GM19240 (cell line): ENCODE measurements at regions not wholly inside any gene's neighbourhood (a gene's known extent, or its start where the extent isn't known, plus 50 kb on each side); places are given as distances from the start of the nearest gene placed in this dataset.

Experiments
- DNase-seq: peaks from one replicate; pipeline ENCODE4 v3.0.0; 2011; ENCODE audit warnings: low spot score; ENCODE audit not compliant: insufficient read length

DNA sequence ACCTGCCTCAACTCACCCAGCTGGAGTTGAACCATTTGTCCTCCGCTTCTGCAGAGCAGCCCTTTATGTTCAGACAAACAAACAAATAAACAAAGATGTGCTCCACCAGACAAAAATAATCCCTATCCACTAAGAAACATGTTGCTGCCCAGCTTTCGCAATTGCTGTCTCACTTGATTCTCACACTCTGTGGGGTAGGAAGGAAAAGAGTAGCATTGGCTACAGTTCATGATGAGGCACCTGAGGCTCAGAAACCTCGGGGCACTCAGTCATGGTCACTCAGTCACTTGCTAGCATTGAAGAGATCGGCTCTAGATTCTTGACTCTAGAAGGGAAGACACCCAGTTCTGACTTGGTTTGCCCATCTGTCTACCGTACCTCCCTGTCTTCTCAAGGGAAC is 88.0 kb upstream of the ZMIZ1 start:
- DNase-seq: no peak

DNA sequence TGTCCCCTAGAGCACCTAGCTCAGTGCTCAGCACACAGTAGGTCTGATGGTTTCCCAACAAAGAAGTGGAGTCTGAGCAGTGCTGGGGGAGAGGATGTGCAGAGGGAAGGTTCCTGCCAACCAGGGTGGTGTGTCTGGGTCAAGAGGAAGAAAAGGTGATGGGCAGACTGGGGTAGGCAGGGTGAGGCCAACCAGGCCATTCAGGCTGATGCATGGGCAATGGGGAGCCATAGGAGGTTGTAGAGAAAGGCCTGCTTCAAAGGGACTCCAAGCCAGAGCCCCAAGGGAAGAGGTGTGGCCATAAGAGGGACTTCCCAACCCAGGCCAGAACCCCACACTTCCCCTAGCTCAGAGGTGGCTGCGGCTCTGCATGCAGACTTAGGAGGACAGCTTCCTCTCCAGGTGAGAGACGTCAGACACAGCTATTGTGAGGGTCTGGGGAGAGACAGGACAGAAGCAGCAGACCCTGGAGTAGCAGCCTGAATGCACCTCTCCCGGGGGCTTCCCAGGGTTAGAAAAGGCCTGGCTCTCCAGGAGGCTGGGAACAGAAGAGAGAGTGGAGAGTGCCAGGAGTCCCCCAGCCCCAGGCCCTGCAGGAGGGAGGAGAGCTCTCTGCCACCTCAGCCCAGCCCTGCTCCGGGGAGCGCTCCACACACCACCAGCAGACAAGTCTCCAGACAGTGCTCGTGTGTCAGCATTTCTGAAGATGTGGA is 87.4 kb upstream of the ZMIZ1 start:
- no peak for DNase-seq

DNA sequence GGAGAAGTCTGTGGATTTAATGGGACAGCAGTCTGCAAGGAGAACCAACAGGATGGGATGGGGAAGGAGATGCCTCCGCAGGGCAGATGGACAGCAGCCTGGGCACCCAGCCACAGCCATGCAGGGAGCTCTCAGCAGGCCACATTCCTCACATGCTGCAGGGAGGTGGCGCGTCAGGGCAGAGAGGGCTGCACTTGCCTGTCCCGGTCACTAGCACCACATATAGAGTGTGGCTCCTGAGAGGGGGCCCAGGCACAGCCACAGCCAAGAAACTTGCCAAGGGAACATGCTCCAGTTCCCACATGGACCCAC is 86.8 kb upstream of the ZMIZ1 start:
- no peak for DNase-seq

DNA sequence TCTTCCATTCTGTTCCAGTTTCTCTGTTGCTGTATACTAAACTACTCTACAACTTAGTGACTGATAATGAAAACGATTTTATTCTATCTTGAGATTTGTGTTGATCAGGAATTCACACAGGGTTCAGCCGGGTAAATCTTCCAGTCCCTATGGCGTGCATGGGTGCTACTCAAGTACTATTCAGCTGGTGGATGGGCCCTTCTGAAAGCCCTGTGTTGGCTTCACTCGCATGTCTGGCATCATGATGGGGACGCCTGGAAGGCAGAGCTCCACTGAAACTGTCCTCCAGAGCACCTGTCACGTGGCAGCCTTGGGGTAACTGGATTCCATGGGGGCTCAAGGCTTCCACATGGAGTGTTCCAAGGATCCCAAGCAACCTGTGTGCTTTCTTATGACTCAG is 86.0 kb upstream of the ZMIZ1 start:
- no peak for DNase-seq

DNA sequence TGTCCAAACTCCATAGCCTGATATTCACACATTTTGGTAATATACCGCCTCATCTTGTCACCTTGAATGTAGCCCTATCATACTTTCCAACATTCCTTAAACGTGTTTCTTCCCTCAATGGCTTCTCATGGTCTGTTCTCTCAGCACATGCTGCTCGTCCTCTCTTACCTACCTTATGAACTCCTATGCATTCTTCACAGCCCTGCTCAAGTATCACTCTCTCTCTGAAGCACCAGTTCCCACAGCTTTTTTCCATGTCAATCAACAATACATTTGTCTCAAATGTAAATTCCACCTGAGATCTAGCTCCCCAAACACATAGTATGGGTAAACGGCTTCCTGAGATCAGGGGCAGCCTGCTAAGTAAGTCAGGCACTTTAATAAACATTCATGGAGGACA is 85.2 kb upstream of the ZMIZ1 start:
- no peak for DNase-seq

DNA sequence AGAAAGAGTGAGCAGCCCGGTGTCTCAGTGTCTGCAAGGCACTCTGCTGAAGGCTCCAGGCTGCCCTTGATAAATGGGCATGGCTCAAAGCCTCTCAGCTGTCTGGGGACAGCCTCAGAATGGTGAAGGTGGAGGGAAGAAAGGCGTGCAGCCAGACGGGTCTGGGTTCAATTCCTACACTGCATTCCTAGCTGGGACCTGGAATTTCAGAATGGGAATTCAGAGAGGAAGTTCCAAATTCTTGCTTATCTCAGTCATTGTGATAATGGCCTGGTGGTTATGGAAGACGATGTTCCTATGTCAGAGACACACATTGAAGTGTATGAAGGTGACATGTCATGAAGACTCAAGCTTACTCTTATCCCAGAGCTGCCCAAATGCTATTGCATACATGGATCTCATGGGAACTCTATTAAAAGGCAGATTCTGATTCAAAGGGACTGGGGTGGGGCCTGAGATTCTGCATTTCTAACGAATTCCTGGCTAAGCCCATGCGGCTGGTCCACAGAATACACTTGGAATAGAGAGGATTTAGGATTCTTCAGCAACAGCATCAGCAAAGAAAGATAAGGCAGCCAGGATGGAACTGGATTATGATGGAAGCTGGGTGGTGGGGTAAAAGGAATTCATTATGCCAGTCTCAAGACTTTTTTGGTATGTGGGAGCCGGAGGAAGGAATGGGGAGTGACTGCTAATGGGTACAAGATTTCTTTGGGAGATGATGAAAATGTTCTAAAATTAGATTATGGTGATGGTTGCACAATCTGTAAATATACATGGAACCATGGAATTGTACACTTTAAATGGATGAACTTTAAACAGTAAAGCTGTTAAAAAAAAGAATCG is 82.6 kb upstream of the ZMIZ1 start:
- no peak for DNase-seq

DNA sequence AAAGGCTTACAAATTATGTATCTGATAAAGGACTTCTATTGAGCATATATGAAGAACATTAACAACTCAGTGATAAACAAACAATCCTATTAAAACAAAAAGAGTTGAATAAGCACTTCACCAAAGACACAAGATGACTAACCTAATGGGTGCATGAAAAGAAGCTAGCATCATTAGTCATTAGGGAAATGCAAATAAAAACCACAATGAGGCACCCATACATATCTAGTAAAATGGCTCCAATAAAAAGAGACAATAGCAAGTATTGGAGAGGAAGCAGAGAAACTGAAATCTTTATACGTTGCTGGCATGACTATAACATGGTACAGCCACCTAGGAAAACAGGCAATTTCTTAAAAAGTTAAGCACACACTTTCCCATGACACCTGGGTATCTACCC is 77.6 kb upstream of the ZMIZ1 start:
- DNase-seq: no peak

DNA sequence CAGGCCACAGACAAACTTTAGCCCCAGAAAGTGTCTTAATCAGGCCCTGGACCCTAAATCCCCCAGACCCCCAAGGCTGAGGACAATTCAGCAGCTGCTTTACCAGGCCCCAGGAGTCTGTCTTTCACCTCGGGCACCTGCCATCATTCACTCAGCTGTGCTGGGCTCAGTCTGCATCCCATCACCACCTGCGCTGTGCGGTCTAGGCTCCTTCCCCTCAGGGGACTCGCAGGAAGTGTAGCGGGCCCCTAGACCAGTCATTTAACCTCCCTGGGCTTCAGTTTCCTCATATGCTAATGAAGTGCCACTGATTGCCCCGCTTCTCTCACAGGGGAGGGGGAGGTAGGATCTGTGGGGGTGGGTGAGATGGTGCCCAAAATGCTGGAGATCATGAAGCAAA is 76.4 kb upstream of the ZMIZ1 start:
- DNase-seq: no peak

DNA sequence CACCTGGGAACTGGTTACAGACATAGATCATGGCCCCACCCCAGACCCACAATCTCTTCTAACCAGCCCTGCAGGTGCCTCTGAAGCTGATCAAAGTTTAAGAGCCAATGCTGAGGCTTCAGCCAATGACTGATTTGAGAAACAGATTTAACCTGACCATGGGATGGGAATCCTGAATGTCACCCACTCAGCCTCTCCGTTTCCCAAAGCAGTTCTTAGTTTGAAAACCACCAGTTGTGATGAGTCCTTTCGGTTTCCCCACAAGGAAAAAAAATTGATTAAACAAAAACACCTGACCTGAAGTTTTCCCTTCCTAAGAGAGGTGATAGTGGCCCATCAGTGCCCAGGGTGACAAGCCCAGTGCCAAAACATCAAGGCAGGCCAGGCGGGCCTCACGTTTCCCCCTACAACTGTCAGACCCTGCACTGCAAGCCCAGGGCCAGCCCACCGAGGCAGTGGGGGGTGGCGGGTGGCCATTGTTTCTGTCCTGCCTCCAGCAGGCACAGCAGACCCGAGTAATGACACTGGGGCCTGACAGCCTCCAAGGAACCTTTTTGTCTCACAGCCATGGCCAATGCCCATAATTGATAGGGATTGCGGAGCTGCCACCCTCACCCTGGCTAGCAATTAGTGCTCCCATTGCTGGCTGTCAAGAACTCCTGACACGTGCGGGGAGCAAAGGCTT is 75.4 kb upstream of the ZMIZ1 start:
- DNase-seq: no peak

DNA sequence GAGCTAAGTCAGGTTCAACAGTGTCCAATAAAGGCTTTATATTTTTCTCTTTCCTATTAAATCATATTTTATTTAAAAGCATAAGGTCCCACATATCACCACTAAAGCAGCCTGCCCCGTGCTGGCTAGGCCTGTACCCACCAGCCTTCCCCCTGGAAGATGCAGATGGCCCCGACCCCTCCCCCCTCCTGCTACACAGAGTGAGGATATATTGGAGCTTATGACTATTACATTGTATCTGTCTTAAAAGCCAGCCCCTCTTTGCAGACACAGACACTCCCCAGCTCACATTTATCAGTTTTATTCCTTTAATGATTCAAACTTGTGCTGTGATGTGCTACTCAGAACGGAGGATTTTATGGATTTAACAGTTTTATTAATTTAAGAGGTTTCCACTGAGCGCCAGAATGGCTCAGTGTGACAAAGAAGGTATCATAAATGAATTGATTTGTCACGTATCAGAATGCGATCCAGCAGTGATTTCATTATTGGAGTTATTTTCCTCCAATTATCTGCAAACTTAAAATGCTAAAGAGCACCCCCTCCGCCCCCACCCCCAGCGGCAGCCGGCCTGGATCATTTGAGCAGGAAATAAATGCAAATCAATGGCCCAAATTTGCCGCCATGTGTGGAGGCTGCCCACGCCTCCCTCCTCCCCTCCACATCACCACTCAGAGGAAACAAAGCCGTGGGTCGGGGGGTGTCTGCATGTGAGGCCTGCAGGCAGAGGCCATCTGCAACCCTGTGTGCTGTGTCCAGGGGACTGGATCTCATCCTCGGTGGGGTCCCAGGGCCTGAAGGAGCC is 72.6 kb upstream of the ZMIZ1 start:
- DNase-seq: no peak

DNA sequence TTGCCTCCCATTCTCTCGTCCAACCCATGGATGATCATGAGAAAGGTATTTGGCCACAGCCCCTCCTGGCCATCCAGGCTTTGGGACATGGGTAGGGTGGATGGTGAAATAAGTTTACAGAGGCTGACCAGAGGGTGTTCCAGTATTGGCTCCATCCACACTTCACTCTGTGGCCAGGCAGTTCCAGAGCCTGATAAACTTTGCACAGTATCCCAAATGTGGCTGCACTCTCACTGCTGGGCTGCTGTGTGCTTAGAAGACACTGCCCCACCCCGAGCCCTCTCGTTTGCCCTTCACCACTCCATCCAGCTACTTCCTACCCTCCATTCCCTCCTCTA is 72.0 kb upstream of the ZMIZ1 start:
- DNase-seq: no peak

DNA sequence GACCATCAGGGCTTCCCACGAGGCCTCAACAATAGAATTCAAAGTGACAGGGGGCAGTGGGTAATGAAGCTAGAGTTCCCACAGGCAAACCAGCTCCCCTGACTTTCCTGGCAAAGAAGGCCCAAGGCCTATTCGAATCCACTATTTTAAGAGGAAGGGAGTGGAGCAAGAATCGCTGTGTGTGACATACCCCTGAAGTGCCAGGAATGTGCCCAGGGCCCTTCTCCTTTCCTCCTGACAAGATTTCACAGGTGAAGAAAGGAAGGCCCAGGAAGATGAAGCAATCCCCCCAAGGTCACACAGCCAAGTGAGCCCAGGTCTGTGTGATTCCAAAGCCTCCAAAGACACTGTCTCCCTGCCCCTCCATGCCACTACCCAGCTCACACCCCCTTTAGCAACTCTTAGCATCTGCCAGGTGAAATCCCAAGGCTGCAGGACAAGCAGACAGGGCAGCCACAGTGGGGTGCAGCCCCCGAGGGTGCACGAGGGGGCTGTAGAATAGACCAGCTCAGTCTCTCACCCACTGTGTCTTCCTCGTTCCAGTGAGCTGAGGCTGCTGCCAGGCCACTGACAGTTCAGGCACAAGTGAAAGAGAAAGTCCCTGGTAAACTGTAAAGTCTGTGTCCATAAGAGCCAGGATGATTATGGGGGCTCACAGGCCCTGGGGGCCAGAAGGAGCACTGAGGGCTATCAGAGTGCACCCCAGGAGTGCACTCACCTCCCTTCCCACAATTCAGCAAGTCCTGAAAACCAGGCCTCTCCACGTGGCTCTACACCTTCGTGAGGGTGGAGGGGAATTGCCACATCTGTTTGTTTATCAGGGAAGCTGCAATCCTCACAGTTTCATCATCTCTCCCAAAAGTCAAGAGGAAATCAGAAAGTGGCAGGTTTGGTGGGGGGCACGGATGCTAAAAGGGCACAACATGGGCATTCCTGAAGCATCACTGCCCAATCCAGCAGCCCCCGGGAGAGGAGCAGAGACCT is 70.8 kb upstream of the ZMIZ1 start:
- DNase-seq: no peak

DNA sequence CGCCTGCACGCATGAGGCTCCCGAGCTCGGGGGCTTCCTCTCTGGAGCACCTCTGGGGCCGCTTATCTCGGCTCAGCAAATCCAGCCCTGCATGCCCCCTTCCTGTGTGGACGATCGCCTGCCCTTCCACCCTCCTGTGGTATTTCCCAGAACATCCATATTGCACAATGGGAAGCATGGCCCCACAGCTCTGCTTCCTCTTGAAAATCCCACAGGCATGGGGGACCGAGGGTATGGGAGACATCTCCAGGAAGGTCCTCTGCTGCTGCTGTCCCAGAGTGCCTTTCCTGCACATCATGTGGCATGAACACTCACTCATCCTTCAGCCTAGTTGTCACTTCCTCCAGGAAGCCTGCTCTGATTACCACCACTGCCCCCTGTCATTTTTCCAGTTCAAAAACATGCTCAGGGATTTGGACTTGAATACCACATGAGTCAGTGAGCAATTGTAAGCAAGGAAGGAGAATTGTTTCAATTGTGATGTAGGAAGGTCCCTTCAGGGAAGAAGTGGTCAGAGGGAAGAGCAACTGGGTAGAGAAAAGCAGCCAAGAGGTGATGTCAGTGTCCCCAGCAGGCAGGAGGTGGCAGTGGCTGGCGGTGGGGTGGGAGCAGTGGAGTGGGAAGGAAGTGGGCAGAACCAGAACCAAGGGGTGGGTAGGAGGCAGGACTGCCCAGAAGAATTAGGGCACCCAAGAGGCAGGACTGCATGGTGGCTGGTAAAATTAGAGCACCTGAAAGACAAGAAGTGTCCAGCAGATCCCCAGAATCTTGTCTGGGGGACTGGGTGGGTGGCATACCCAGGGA is 67.5 kb upstream of the ZMIZ1 start:
- no peak for DNase-seq

DNA sequence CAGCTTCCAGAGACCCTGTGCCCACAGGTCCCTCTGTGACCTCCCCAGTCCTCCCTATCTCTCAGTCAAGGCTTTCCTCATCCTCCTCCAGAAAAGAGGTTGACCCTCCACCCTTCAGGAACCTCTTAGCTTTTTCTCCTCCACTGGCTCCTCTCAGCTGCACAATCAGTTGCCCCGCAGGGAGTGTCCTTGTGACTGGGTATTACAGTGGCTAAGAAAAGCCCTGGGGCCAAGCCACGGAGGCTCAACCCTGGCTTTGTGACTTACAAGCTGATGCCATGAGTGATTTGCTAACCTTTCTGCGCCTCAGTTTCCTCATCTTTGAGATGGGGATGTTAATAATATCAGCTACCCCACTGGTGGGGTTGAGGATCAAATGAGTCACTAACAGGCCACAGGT is 66.4 kb upstream of the ZMIZ1 start:
- DNase-seq: no peak

DNA sequence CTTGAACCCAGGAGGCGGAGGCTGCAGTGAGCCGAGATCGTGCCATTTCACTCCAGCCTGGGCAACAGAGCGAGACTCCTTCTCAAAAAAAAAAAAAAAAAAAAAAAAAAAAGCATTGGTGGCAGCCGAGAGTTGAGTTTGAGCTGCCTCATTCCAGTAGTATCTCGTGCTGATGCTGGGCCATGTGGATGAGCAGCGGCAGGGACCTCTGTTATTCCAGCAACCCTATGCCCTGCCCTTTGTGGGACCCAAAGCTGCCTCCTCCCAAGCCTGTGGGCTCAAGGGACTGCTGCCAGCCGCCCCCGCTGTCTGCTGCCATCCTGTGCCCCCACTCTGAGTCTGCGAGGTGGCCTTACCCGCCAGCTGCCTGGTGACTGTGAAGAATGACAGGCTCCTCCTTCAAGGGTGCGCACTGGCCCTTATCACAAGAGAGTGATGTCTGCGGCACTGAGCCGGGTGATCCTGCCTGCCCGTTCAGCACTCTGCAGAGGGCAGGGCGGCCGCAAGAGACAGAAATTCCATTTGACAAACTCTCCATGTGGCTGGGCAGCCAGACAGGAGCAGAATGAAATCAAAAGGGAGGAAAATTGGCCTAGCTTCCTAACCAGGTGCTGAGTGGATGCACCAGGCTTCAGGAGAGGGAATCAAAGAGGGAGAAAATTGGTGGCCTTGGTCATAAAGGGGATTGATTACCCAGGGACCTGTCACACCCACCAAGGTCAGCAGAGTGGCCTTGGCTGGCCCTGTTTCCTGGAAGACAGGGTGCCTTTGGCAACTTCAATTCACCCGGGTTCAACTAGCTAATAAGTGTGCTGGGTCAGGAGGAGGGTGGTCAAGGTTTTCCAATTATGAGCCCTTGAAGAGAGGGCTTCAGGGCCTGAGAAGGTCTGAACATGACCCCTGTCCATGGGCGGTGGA is 65.3 kb upstream of the ZMIZ1 start:
- no peak for DNase-seq

DNA sequence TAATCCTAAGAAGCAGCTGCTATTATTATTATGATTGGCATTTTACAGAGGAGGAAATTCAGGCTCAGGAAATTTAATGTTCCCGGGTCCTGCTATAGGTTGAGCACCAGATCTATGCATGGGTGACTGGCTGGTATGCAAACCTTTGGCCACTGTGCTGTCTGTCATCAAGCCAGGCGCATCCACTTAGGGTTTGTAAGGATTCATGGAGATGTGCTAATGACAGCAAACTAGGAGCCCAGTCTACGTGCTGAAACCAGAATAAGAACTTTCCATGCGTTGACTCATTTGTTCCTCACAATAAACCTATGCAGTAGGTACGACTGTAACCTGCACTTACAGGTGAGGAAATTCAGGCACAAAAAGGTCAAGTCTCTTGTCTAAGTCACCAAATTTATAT is 64.5 kb upstream of the ZMIZ1 start:
- DNase-seq: no peak

DNA sequence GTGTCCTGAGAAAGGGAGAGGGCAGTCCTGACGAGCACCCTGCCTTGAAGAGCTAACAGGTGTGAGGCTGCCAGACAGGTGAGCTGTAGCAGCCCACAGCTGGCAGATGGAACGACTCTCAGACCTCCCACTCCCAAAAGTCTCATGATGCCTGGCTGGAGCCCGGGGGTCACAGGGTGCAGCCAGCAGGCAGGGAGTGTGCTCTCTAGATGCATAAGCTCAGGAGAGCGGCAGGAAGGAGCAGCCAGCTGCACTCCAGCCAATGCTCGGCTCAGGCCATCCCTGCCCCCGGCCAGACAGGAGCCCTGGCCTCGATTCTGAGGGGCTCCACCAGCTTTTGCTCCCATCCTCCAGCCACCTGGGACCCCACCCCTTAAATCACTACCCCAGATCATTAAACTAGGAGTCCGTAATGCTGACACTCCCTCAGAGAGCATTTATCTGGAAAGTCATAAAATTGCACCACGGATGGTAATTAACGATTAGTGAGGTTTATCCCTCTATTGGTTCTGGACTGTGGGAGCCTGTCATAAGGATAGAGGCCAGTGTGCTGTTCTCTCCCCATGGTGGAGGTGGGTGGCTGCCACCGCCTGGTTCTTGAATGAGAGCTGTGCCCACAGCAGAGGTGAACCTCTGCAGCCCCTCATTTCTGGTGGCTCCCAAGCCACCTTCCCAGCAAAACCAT is 63.5 kb upstream of the ZMIZ1 start:
- no peak for DNase-seq

DNA sequence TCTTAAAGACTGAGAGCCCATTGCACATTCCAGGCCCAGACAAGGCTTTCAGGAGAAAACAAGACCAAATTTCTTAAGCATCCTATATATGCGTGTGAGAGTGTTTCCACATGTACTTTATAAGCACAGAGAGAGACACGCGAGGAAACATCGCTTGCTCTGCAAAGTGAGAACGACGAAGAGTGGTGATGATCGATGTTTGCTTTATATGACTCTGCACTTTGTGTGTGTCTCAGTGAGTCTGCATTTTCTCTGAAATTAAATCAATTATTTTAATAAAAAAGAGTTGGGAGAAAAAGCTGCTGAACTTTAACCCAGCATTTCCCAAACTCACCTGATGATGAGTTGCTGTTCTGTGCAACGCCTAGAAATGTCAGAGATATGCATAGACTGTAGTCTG is 61.7 kb upstream of the ZMIZ1 start:
- DNase-seq: no peak
